ENCODE measurements at regions not wholly inside any gene's neighbourhood (a gene's known extent, or its start where the extent isn't known, plus 50 kb on each side); places are given as distances from the start of the nearest gene placed in this dataset.

GRCh38 chr22:44391481-44392445 lies 79.0 kb upstream of the SHISAL1 start:
- no peaks in the 10 kb centered on the region for H3K9me3 Mint-ChIP-seq (ENCODE audit: low read depth, unreplicated experiment)
- H3K36me3 Mint-ChIP-seq (ENCODE audit: insufficient read depth, unreplicated experiment), result no peaks in the 10 kb centered on the region
- no peak for DNase-seq
- H3K4me3 Mint-ChIP-seq (ENCODE audit: low read depth, unreplicated experiment), result no peak overlapping the region
- BruUV-seq (replicated peaks), result no TSS peak
- CTCF ChIA-PET, result interaction anchor here (0.6 kb wide), 1 partner anchor 22 kb away, joined by 3 read pairs; no protein-coding TSS in a partner anchor
- peaks cover 97% of the 10 kb centered on the region for H3K27me3 Mint-ChIP-seq (ENCODE audit: unreplicated experiment)
- intact Hi-C loops (cut with micrococcal nuclease; ENCODE audit: unreplicated experiment), result no loop called here
- no peak for TF ChIP-seq CTCF (IDR thresholded peaks at IDR 0.05; ENCODE audit: unreplicated experiment)
- no peak overlapping the region for H3K27ac Mint-ChIP-seq (ENCODE audit: unreplicated experiment)
- no peaks in the 10 kb centered on the region for H3K4me1 Mint-ChIP-seq (ENCODE audit: low read depth, unreplicated experiment)

- H3K27ac Mint-ChIP-seq (ENCODE audit: unreplicated experiment), result no peak overlapping the region
- H3K36me3 Mint-ChIP-seq (ENCODE audit: insufficient read depth, unreplicated experiment), result no peaks in the 10 kb centered on the region
- intact Hi-C loops (cut with micrococcal nuclease; ENCODE audit: unreplicated experiment), result no loop called here
- no peak overlapping the region for H3K4me3 Mint-ChIP-seq (ENCODE audit: low read depth, unreplicated experiment)
- H3K4me1 Mint-ChIP-seq (ENCODE audit: low read depth, unreplicated experiment), result no peaks in the 10 kb centered on the region
- TF ChIP-seq CTCF (IDR thresholded peaks at IDR 0.05; ENCODE audit: unreplicated experiment), result no peak
- CTCF ChIA-PET, result no interaction called here
- H3K9me3 Mint-ChIP-seq (ENCODE audit: low read depth, unreplicated experiment), result no peaks in the 10 kb centered on the region
- peaks cover 97% of the 10 kb centered on the region for H3K27me3 Mint-ChIP-seq (ENCODE audit: unreplicated experiment)
- no peak for DNase-seq
- BruUV-seq (replicated peaks), result no TSS peak
Measured at GRCh38 chr22:44391015-44391414, 78.3 kb upstream of the SHISAL1 start.

GRCh38 chr22:44390613-44390970 lies 77.8 kb upstream of the SHISAL1 start:
- Mint-ChIP-seq H3K27me3 (ENCODE audit: unreplicated experiment) (peaks cover 97% of the 10 kb centered on the region), H3K9me3 (ENCODE audit: low read depth, unreplicated experiment) (no peaks in the 10 kb centered on the region), H3K4me3 (ENCODE audit: low read depth, unreplicated experiment) (no peak overlapping the region), H3K36me3 (ENCODE audit: insufficient read depth, unreplicated experiment) (no peaks in the 10 kb centered on the region), H3K4me1 (ENCODE audit: low read depth, unreplicated experiment) (no peaks in the 10 kb centered on the region), H3K27ac (ENCODE audit: unreplicated experiment) (no peak overlapping the region)
- intact Hi-C loops (cut with micrococcal nuclease; ENCODE audit: unreplicated experiment), result no loop called here
- TF ChIP-seq CTCF (IDR thresholded peaks at IDR 0.05; ENCODE audit: unreplicated experiment), result no peak
- no TSS peak for BruUV-seq (replicated peaks)
- CTCF ChIA-PET, result no interaction called here
- no peak for DNase-seq

- H3K9me3 Mint-ChIP-seq (ENCODE audit: low read depth, unreplicated experiment), result no peaks in the 10 kb centered on the region
- H3K4me1 Mint-ChIP-seq (ENCODE audit: low read depth, unreplicated experiment), result no peaks in the 10 kb centered on the region
- no peak for TF ChIP-seq CTCF (IDR thresholded peaks at IDR 0.05; ENCODE audit: unreplicated experiment)
- BruUV-seq (replicated peaks), result no TSS peak
- peaks cover 97% of the 10 kb centered on the region for H3K27me3 Mint-ChIP-seq (ENCODE audit: unreplicated experiment)
- H3K27ac Mint-ChIP-seq (ENCODE audit: unreplicated experiment), result no peak overlapping the region
- H3K36me3 Mint-ChIP-seq (ENCODE audit: insufficient read depth, unreplicated experiment), result no peaks in the 10 kb centered on the region
- no peak for DNase-seq
- intact Hi-C loops (cut with micrococcal nuclease; ENCODE audit: unreplicated experiment), result no loop called here
- CTCF ChIA-PET, result no interaction called here
- H3K4me3 Mint-ChIP-seq (ENCODE audit: low read depth, unreplicated experiment), result no peak overlapping the region
Measured at GRCh38 chr22:44389926-44390612, 77.3 kb upstream of the SHISAL1 start.

Data from Calu3 (cell line).